ES-I3 (cell line): ENCODE measurements at regions not wholly inside any gene's neighbourhood (a gene's known extent, or its start where the extent isn't known, plus 50 kb on each side); places are given as distances from the start of the nearest gene placed in this dataset.

Source experiments
- H3K36me3 ChIP-seq: 2 replicates; pipeline ENCODE4 v1.6.1; 2013; ENCODE audit warnings: mild to moderate bottlenecking, low read length, control low read depth, moderate library complexity; ENCODE audit not compliant: insufficient read depth
- H3K4me1 ChIP-seq: 2 replicates; pipeline ENCODE4 v1.6.1; 2013; ENCODE audit warnings: mild to moderate bottlenecking, control low read depth, low read length; ENCODE audit not compliant: insufficient read depth
- H3K9ac ChIP-seq: 2 replicates; pipeline ENCODE4 v1.6.1; 2013; ENCODE audit warnings: low read depth, mild to moderate bottlenecking, low read length, moderate library complexity
- H3K9me3 ChIP-seq: 2 replicates; pipeline ENCODE4 v1.6.1; 2013; ENCODE audit warnings: mild to moderate bottlenecking, low read length, moderate library complexity; ENCODE audit not compliant: control insufficient read depth, insufficient read depth

DNA sequence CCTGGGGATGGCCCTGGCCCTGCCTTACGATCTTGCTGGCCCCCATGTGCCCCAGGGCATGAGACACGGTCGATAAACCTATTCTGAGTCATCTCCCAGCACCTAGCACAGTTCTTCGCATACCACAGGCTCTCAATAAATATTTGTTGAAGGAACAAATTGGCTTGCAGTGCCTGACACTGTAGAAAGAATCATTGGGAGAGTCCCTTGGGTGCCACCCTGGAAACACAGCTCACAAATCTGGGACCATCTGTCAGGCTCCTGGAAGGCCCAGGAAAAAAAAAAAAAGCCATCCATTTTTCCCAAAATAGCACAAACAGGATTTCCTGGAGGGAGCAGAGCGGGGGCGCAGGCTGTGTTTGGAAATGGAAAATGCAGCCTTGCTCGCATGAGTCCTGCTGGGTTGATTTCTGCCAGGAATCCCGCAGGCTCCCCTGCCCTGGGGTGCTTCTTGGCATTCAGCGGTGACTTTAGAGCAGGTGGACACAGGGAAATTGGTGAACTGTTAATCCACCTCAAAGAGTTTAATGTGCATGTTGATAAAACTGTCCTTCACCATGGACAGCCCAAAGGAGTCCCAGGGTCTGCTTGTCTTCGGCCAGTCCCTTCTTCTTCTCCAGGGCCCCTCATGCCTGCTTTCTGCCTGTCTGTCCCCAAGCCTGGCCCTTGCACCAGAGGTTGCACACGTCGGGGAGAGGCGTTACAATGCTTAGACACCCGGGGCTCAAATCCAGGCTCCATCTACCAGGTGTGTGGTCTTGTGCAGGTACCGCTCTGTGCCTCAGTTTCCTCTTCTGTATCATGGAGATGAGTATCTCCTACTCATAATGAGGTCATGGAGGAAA, 106.1 kb upstream of the RFLNA start:
- Histone ChIP-seq H3K9me3 (no peaks in the 10 kb centered on the region; the same call in 1 of the 2 replicates), H3K36me3 (no peaks in the 10 kb centered on the region; the same call in 1 of the 2 replicates), H3K4me1 (peaks cover 14% of the 10 kb centered on the region), H3K9ac (no peak overlapping the region)

- Histone ChIP-seq H3K36me3 (no peaks in the 10 kb centered on the region; the same call in 1 of the 2 replicates), H3K4me1 (peaks cover 14% of the 10 kb centered on the region), H3K9ac (no peak overlapping the region), H3K9me3 (no peaks in the 10 kb centered on the region; the same call in 1 of the 2 replicates)
Measured at GRCh38 chr12:124190312-124191023, 104.4 kb upstream of the RFLNA start.

GRCh38 chr12:124191024-124191359, 103.9 kb upstream of the RFLNA start:
- Histone ChIP-seq H3K36me3 (no peaks in the 10 kb centered on the region; the same call in 1 of the 2 replicates), H3K4me1 (peaks cover 14% of the 10 kb centered on the region), H3K9ac (no peak overlapping the region), H3K9me3 (no peaks in the 10 kb centered on the region; the same call in 1 of the 2 replicates)

GRCh38 chr12:124191966-124192365, 102.9 kb upstream of the RFLNA start:
- Histone ChIP-seq H3K36me3 (no peaks in the 10 kb centered on the region; the same call in 1 of the 2 replicates), H3K9me3 (no peaks in the 10 kb centered on the region; the same call in 1 of the 2 replicates), H3K4me1 (peaks cover 14% of the 10 kb centered on the region), H3K9ac (no peak overlapping the region)

- no peaks in the 10 kb centered on the region for H3K4me1 ChIP-seq
- H3K36me3 ChIP-seq = no peaks in the 10 kb centered on the region; the same call in 1 of the 2 replicates
- H3K9me3 ChIP-seq = no peaks in the 10 kb centered on the region; the same call in 1 of the 2 replicates
- H3K9ac ChIP-seq = no peak overlapping the region
Measured at GRCh38 chr12:124194264-124194892, 100.5 kb upstream of the RFLNA start.

- Histone ChIP-seq H3K9ac (no peak overlapping the region), H3K4me1 (no peaks in the 10 kb centered on the region), H3K36me3 (no peaks in the 10 kb centered on the region), H3K9me3 (no peaks in the 10 kb centered on the region; the same call in 1 of the 2 replicates)
Measured at GRCh38 chr12:124194893-124195566, 99.9 kb upstream of the RFLNA start.

- Histone ChIP-seq H3K36me3 (no peaks in the 10 kb centered on the region), H3K9ac (no peak overlapping the region), H3K9me3 (no peaks in the 10 kb centered on the region; the same call in 1 of the 2 replicates), H3K4me1 (no peaks in the 10 kb centered on the region)
Measured at GRCh38 chr12:124195567-124195942, 99.3 kb upstream of the RFLNA start.

GRCh38 chr12:124196236-124196635, 98.7 kb upstream of the RFLNA start:
- H3K36me3 ChIP-seq = no peaks in the 10 kb centered on the region
- H3K4me1 ChIP-seq = no peaks in the 10 kb centered on the region
- no peak overlapping the region for H3K9ac ChIP-seq
- no peaks in the 10 kb centered on the region; the same call in 1 of the 2 replicates for H3K9me3 ChIP-seq

DNA sequence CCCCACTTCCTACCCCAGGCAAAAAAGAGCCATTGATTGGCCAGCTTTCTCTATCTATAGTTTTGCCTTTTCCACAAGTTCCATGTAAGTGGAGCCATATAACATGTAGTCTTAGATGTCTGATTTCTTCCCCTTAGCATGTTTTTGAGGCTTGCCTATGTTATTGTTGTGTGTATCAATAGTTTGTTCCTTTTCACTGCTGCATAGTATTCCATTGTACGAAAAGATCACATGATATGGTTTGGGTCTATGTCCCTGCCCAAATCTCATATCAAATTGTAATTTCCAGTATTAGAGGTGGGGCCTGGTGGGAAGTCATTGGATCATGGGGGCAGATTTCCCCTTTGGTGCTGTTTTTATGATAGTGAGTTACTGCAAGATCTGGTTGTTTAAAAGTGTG, 93.6 kb upstream of the RFLNA start:
- Histone ChIP-seq H3K4me1 (no peaks in the 10 kb centered on the region), H3K9me3 (no peaks in the 10 kb centered on the region), H3K9ac (no peak overlapping the region), H3K36me3 (no peaks in the 10 kb centered on the region)

GRCh38 chr12:124203176-124203575, 91.7 kb upstream of the RFLNA start:
- Histone ChIP-seq H3K4me1 (peaks cover 8% of the 10 kb centered on the region; the same call in 1 of the 2 replicates), H3K9me3 (no peaks in the 10 kb centered on the region), H3K36me3 (no peaks in the 10 kb centered on the region), H3K9ac (no peak overlapping the region)

GRCh38 chr12:124205405-124205804, 89.5 kb upstream of the RFLNA start:
- H3K4me1 ChIP-seq = peaks cover 8% of the 10 kb centered on the region; the same call in 1 of the 2 replicates
- H3K9ac ChIP-seq = no peak overlapping the region
- H3K9me3 ChIP-seq = no peaks in the 10 kb centered on the region
- no peaks in the 10 kb centered on the region for H3K36me3 ChIP-seq

- Histone ChIP-seq H3K36me3 (no peaks in the 10 kb centered on the region), H3K4me1 (peaks cover 8% of the 10 kb centered on the region; the same call in 1 of the 2 replicates)
Measured at GRCh38 chr12:124207049-124207448, 87.8 kb upstream of the RFLNA start.

DNA sequence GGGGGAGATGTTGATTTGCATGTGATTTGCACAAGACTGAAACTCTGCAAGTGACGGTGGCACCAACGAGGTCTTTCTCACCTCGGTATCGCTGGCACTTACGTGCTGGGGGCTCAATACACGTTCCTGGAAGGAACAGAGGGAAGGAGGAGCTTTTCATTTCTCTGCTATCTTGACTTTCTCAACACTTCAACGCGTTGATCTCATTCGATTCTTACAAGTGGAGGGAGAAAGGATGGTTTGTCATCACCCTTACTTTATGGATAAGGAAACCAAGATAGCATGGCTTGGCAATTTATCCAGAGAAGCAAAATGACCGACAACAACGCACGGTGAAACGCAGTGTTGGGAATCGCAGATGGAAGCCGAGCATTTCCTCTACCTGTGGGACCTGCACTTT, 87.3 kb upstream of the RFLNA start:
- Histone ChIP-seq H3K9me3 (no peaks in the 10 kb centered on the region), H3K36me3 (no peaks in the 10 kb centered on the region), H3K9ac (no peak overlapping the region), H3K4me1 (peaks cover 8% of the 10 kb centered on the region; the same call in 1 of the 2 replicates)

More at GRCh38 chr12:124207049-124207448, 87.8 kb upstream of the RFLNA start:
- no peaks in the 10 kb centered on the region for H3K9me3 ChIP-seq
- H3K9ac ChIP-seq = no peak overlapping the region

DNA sequence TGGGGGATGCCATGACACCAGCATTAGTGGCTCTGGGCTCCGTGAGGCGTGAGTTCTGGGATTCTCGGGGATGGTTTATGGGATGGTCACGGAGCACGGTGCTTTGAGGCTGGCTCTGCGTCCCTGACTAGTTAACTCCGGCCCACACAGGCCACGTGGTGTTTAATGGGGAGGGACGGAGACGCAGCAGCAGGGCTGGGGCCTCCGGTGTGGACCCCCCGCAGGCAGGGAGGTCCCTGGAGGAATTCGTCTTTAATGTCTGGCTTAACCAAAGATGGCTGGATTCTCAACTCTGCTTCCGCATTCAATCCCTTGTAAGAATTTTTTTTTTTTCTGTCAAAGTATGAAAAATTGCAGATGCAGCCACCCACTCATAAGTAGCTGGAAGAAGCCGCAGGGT, 86.4 kb upstream of the RFLNA start:
- Histone ChIP-seq H3K9me3 (peaks cover 2% of the 10 kb centered on the region; the same call in 1 of the 2 replicates), H3K9ac (no peak overlapping the region), H3K36me3 (no peaks in the 10 kb centered on the region), H3K4me1 (peaks cover 8% of the 10 kb centered on the region; the same call in 1 of the 2 replicates)
